GM12878 (cell line): ENCODE measurements at regions not wholly inside any gene's neighbourhood (a gene's known extent, or its start where the extent isn't known, plus 50 kb on each side); places are given as distances from the start of the nearest gene placed in this dataset.

Experiments used
- ATAC-seq: fragments of 200-7000 bp; cut with Tn5 transposase; 3 replicates; pipeline ENCODE4 v1.9.1; 2020; ENCODE audit warnings: mild to moderate bottlenecking, moderate library complexity
- BruUV-seq: library from RNA; stranded (reverse); fragments of 400-500 nt; replicated peaks from 2 replicates; lab custom pipeline; 2021; lab: Mats Ljungman, UMichigan
- CTCF ChIA-PET: fragments of 300-600 bp; sonication (Branson Sonifier 250); formaldehyde crosslinking; extraction: SDS; loops from one replicate; lab custom pipeline; 2021; ENCODE audit warnings: inconsistent platforms; lab: Yijun Ruan, JAX
- POLR2A ChIA-PET: fragments of 350-600 bp; formaldehyde crosslinking; extraction: SDS; loops from one replicate; lab custom pipeline; 2021; ENCODE audit warnings: inconsistent platforms; lab: Charles Lee
- RAD21 ChIA-PET: fragments of 300-600 bp; sonication (Branson Sonifier 250); formaldehyde crosslinking; loops from one replicate; lab custom pipeline; 2023; ENCODE audit warnings: antibody characterized with exemption; ENCODE audit not compliant: unreplicated experiment; lab: Charles Lee
- SMC1A ChIA-PET: fragments of 300-600 bp; sonication (Branson Sonifier 250); formaldehyde crosslinking; loops from one replicate; lab custom pipeline; 2023; ENCODE audit not compliant: unreplicated experiment, uncharacterized antibody; lab: Charles Lee
- DNase-seq: peaks from one replicate; pipeline ENCODE4 v3.0.0-alpha.2; 2011; ENCODE audit warnings: low read depth, low spot score
- FAIRE-seq: peaks from 3 replicates; lab custom pipeline; 2011; peaks lifted over from hg19 to GRCh38; lab: Jason Lieb, UNC
- H2AFZ ChIP-seq: 2 replicates; pipeline ENCODE4 v1.6.0; 2011; ENCODE audit warnings: low read depth, low read length, control low read depth; ENCODE audit not compliant: control insufficient read depth
- H3K27ac ChIP-seq: 2 replicates; pipeline ENCODE4 v1.5.1; 2011; ENCODE audit warnings: control low read depth; ENCODE audit not compliant: control insufficient read depth, insufficient read depth
- H3K27me3 ChIP-seq, 2 experiments: replicated peaks in 1 of 2; 2 replicates each; pipeline versions ENCODE4 v1.6.0 to v1.6.1; 2011; ENCODE audit warnings: low read length in 1 of 2; ENCODE audit not compliant: control insufficient read depth in 2 of 2, insufficient read depth in 2 of 2
- H3K36me3 ChIP-seq, 2 experiments: 2 replicates each; pipeline ENCODE4 v1.5.1; 2011; ENCODE audit warnings: low read length in 1 of 2; ENCODE audit not compliant: control insufficient read depth in 2 of 2, insufficient read depth in 2 of 2
- H3K4me1 ChIP-seq: 2 replicates; pipeline ENCODE4 v1.6.1; 2011; ENCODE audit warnings: mild to moderate bottlenecking, low read length, moderate library complexity, mixed read lengths; ENCODE audit not compliant: control insufficient read depth, insufficient read depth
- H3K4me2 ChIP-seq: 2 replicates; pipeline ENCODE4 v1.6.0; 2011; ENCODE audit warnings: control low read depth; ENCODE audit not compliant: control insufficient read depth, insufficient read depth
- H3K4me3 ChIP-seq: fragments of 200-600 bp; sonication (generic); 2 replicates; pipeline ENCODE4 v1.5.1; 2016
- H3K79me2 ChIP-seq: 2 replicates; pipeline ENCODE4 v1.6.0; 2011; ENCODE audit warnings: low read length; ENCODE audit not compliant: control insufficient read depth, insufficient read depth
- H3K9ac ChIP-seq: 2 replicates; pipeline ENCODE4 v1.8.0; 2011; ENCODE audit warnings: low read length, control low read depth, mixed read lengths; ENCODE audit not compliant: control insufficient read depth, insufficient read depth
- H3K9me3 ChIP-seq: replicated peaks from 3 replicates; pipeline ENCODE4 v1.5.1; 2011; ENCODE audit warnings: mild to moderate bottlenecking, low read length; ENCODE audit not compliant: control insufficient read depth, insufficient read depth
- H4K20me1 ChIP-seq: 2 replicates; pipeline ENCODE4 v1.6.0; 2011; ENCODE audit not compliant: control insufficient read depth, insufficient read depth
- KLF5 ChIP-seq: fragments of 450-650 bp; IDR thresholded peaks from 2 replicates; pipeline ENCODE4 v1.6.1; 2014; ENCODE audit warnings: mild to moderate bottlenecking; ENCODE audit not compliant: partially characterized antibody
- YY1 ChIP-seq: IDR thresholded peaks from 2 replicates; pipeline ENCODE4 v1.6.1; 2011; ENCODE audit warnings: low read depth, mild to moderate bottlenecking, low read length
- ZSCAN29 ChIP-seq: fragments of 450-650 bp; IDR thresholded peaks from 2 replicates; pipeline ENCODE4 v1.6.1; 2017; ENCODE audit warnings: mild to moderate bottlenecking, moderate library complexity
- WGBS: methylation state at CpG from one replicate; pipeline ENCODE4 v1.1.6; 2016; ENCODE audit warnings: low lambda C conversion rate; ENCODE audit not compliant: insufficient replicate concordance, insufficient coverage; ENCODE audit errors: missing lambda C conversion rate; 5-methylcytosine and 5-hydroxymethylcytosine counted together
- in situ Hi-C: fragments of 300-500 bp; cut with MboI; formaldehyde crosslinking; loops from 9 replicates; pipeline ENCODE4 v1.14.3; 2018; ENCODE audit warnings: mixed read lengths
- intact Hi-C: fragments of 100-400 bp; cut with micrococcal nuclease; formaldehyde crosslinking; loops from one replicate; pipeline ENCODE4 v1.14.2; 2022; ENCODE audit not compliant: unreplicated experiment
- TF ChIP-seq, protein P1 (sequence below): fragments of 150-350 bp; IDR thresholded peaks from 2 replicates; pipeline ENCODE4 v1.6.1; 2014; ENCODE audit warnings: mild to moderate bottlenecking, low read depth, low read length

DNA sequence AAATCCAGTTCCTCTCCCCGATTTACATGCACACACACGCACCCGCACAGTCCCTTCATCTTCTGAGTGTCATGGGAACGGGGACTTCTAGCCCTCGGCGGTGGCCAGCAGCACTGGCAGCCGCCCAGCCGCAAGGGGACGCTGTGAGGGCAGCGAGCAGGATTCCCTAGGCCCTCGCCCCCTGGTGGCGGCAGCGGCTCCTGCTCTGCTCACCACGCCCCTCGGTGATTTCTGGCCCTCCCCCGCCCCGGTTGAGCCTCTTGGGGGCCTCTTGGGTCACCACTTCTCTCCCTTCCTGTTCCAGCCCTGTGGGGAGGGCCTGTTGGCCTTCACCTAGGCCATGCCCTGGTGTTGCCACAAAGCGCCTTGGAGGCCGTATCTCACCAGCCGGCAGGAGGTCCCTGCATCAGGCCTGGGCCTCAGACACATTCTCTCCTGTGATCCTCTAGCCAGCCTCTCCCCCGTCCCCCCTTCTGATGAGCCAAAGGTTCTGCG is 75.2 kb upstream of the KSR1 start (continued):
- TF ChIP-seq, protein P1, sequence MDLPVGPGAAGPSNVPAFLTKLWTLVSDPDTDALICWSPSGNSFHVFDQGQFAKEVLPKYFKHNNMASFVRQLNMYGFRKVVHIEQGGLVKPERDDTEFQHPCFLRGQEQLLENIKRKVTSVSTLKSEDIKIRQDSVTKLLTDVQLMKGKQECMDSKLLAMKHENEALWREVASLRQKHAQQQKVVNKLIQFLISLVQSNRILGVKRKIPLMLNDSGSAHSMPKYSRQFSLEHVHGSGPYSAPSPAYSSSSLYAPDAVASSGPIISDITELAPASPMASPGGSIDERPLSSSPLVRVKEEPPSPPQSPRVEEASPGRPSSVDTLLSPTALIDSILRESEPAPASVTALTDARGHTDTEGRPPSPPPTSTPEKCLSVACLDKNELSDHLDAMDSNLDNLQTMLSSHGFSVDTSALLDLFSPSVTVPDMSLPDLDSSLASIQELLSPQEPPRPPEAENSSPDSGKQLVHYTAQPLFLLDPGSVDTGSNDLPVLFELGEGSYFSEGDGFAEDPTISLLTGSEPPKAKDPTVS, result no peak

- no peak for ATAC-seq
- CTCF ChIA-PET, result interaction anchor here (0.5 to 6.0 kb wide), 26 partner anchors 9 to 707 kb away, joined by 3 to 109 read pairs (median 4); no protein-coding TSS in a partner anchor
- no peak for FAIRE-seq
- H3K27me3 ChIP-seq, result no peaks in the 10 kb centered on the region
- DNase-seq, result no peak
- no TSS peak for BruUV-seq
- in situ Hi-C loops (loop anchor here (10.0 kb wide), 2 partner anchors 163 to 203 kb away; no protein-coding TSS in a partner anchor), intact Hi-C loops (loop anchor here (10.0 kb wide), 1 partner anchor 163 kb away; no protein-coding TSS in a partner anchor)
- no peaks in the 10 kb centered on the region for H4K20me1 ChIP-seq
- H3K36me3 ChIP-seq, result no peaks in the 10 kb centered on the region
- no peaks in the 10 kb centered on the region; the same call in 1 of the 3 replicates for H3K9me3 ChIP-seq
- TF ChIP-seq YY1 (no peak), ZSCAN29 (no peak), KLF5 (no peak)
- no peak overlapping the region for H3K27ac ChIP-seq
- POLR2A ChIA-PET, result interaction anchor here (0.5 kb wide), 1 partner anchor 83 kb away, joined by 3 read pairs; no protein-coding TSS in a partner anchor
- H2AFZ ChIP-seq, result no peak overlapping the region
- H3K4me2 ChIP-seq, result no peak overlapping the region
- peaks cover 14% of the 10 kb centered on the region for H3K4me1 ChIP-seq
- H3K79me2 ChIP-seq, result no peaks in the 10 kb centered on the region
- RAD21 ChIA-PET, result interaction anchor here (0.7 to 5.1 kb wide), 6 partner anchors 49 to 217 kb away, joined by 3 to 54 read pairs (median 4); partner anchors contain the start of gene KSR1
- 66% methylated on average over 5 of the region's 5 CpGs for WGBS
- no peak overlapping the region for H3K4me3 ChIP-seq
- SMC1A ChIA-PET, result interaction anchor here (0.7 to 4.7 kb wide), 12 partner anchors 11 to 221 kb away, joined by 3 to 28 read pairs (median 4); no protein-coding TSS in a partner anchor
- H3K9ac ChIP-seq, result no peak overlapping the region
These were observed 74.2 kb upstream of the KSR1 start for GRCh38 chr17:27382025-27382424.
